T-helper 2 cell treated with Interferon-gamma antibody and Interleukin-4, amounts not matched to agents 100 ng/mL and 5 ng/mL, for 36 hours (primary cell): ENCODE measurements at regions not wholly inside any gene's neighbourhood (a gene's known extent, or its start where the extent isn't known, plus 50 kb on each side); places are given as distances from the start of the nearest gene placed in this dataset.

ENCODE experiments used
- intact Hi-C: fragments of 100-400 bp; cut with micrococcal nuclease; formaldehyde crosslinking; loops from one replicate; pipeline ENCODE4 v1.15.1; 2023

DNA sequence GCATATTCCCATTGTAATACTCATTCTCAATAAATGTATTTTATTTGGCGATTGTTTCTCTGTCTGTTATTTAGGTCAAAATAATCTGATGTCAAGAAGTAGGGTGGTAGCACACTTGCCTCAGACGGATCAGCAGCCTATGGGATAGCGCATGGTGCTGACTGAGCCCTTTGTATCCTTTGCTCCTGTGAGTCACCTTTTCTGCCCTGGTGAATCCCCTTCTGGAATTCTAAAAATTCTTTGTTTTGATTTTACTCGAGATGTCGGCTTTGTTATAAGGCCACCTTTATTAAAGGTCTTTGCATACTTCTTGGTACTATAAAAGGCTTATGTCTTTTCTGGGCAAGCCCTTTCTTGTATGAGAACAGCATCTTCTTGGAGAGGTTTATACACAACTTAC is 1187.8 kb downstream of the CDH9 start:
- intact Hi-C loops = no loop called here

DNA sequence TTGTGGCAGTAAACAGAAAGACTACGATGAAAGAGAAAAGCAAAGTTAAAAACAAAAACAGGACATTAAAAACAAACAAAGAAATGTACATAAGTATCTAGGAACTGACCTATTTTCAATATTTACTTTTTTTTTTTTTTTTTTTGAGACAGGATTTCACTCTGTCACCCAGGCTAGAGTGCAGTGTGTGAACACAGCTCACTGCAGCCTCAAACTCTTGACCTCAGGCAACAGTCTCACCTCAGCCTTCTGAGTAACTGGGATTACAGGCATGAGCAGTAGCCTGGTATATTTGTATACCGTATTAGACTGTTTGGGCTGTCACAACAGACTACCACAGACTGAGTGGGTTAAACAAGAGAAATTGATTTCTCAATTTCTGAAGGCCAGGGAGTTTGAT is 1189.1 kb downstream of the CDH9 start:
- intact Hi-C loops = no loop called here

DNA sequence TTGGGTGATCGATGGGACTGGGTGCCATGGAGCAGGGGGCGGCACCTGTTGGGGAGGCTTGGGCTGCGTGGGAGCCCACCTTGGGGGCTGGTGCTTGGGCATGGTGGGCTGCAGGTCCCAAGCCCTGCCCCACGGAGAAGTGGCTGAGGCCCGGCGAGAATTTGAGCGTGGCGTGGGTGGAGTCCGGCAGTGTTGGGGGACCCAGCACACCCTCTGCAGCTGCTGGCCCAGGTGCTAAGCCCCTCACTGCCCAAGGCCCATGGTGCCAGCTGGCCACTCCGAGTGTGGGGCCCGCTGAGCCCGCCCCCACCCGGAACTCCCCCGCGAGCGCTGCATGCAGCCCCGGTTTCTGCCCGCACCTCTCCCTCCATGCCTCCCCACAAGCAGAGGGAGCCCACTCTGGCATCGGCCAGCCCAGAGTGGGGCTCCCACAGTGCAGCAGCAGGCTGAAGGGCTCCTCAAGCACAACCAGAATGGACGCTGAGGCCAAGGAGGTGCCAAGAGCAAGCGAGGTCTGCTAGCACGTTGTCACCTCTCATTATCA is 1178.6 kb upstream of the CDH10 start:
- intact Hi-C loops = no loop called here
